Embryonic facial prominence (tissue), 1 donor: ENCODE measurements at regions not wholly inside any gene's neighbourhood (a gene's known extent, or its start where the extent isn't known, plus 50 kb on each side); places are given as distances from the start of the nearest gene placed in this dataset.
A peak's percentile ranks its signal among the peaks of the same experiment; 100 is the strongest.

Experiments used
- DNase-seq: peaks from one replicate; pipeline ENCODE4 v3.0.0-alpha.2; 2016; ENCODE audit errors: extremely low spot score

DNA sequence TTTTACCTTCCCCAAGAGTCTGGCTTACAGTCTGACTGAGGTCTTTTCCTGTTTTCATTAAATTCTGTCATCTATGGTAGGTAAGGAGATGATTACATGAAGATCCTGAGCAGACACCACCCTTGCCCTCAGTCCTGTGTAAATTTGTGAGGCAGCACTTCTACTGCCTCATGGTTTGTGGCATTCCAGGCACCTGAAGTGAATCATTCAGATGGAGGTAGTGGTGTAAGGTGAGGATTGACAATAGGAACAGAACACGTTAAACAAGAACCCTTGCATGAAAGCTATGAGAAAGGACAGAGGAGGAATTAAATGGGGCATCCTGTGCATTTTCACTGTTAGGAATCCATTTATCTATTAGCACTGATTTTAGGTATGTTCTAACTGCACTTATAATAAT, 618.6 kb downstream of the TLL1 start:
- DNase-seq: no peak

DNA sequence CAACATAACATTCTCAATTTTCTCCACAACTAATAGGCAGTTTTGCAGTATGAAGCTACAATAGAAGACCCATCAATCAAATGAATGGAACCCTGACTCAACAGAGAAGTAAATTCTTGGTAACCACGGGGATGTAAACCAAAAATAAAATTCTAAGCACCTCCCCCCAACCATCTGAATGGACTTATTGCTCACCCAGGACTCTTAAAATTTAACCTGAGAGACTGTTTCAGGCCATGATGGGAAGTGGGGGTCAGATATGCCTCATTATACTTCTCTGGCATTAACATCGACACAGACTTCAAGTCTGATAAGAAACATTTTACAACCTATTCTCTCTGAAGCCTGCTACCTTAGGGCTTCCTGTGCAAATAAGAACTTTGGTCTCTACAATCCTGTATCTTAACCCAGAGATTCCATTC, 620.9 kb downstream of the TLL1 start:
- DNase-seq: no peak

DNA sequence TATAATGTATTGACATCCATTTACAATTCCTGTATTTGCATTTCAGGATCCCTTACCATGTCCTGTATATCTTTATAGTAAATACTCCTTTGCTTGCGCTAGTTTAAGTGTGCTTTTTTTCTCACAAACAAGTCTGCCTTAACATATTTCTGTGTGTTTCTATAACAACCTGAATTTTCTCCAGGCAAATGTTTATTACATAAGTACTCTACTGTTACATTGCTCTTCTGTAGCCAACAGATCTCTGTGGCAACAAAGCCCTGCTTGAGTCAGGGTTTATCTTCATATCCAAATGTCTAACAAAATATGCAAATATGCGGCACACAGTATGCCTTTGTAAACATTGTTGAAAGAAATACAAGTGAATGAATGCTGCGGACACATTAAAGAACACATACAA, 625.5 kb downstream of the TLL1 start:
- DNase-seq: peak; percentile 20

DNA sequence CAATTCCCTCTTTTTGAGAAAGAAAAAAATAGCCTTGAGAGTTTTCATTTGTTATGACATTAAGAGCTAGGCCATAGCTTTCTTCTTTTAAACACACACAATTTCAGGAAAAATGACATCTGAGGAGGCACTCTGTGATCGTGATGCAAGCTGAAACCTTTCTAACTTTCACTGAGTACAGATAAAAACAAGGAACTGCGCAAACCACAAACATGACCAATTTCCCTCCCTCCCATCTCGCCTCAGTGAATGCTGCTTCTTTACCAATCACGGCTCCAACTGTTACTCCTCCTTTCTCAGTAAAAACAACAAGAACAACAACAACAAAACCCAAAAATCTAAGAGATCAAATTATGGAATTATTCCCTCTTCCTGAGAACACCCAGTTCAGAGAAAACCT, 626.8 kb downstream of the TLL1 start:
- no peak for DNase-seq

DNA sequence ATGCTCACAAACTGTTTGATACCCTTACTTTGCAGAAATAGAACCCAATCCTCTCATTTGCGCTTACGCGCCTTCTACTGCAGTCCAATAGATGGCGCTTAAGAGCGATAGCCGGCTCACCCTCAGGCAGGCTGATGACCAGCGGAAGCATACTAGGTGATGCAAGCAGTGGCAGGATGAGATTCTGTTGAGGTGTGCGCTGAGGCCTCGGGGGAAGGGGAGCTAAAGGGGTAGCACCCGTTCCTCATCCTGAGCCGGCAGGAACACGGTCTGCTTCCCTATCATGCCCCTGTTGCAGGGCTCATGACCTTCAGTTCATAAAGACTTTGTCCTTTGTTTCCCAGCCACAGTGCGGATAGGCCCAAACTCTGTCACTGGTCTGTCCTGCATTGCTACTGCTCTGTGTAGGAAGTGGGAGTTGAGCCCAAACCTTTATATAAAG, 628.9 kb downstream of the TLL1 start:
- DNase-seq: no peak

DNA sequence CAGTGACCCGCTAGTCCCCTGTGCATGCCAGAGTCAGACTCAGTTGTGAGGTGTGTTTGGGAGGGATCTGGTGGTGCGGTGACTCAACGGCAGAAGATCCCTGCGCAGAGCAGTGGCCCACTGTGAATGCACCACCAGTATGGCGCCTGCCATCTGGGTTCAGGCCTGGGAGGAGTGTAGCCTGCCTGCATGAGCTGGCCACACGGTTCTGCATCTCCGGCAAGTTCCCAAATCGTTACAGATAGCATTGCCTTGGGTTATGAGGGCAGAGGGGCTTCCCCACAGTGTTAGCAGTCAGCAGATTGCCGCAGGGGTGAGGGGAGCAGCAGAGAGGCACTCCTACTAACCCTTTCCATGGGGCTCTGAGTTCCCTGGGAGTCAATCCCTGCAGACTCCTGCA, 629.6 kb downstream of the TLL1 start:
- DNase-seq: no peak

DNA sequence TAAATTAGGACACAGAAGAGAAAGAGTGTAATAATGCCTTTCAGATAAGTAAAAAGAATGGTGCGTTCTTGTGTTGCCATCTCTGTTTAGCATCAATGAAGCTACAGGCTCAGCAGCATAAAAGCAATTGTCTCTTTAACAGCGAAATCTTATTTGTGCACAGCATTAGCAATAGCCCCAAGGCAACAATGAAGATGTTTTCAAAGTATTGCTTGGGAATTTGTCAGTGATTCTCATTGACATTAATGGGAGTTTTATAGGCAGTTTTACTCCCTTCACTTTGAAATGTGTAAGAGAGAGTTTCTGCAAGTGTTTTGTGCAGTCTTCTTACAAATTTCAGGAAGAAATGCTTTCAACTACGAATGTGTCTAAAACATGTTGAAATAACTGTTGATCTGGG, 633.0 kb downstream of the TLL1 start:
- DNase-seq: no peak

DNA sequence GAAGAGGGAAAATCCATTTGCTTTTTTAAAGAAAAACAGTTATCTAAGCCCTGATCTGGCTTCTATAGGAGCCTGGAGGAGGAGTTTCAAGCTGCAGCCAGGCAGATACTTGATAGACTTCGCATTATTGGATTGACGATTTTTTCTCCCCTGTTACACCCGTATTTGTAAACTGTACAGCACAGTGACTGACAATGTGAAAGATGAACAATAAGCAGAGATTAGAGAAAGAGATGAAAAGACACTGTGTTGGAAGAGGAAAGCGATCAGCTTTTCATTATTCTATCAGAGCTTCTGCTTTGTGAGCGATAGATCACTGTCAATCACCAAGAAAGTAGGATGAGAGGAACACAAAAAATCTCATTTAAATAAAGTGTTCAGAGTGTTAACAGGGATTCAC, 639.2 kb downstream of the TLL1 start:
- no peak for DNase-seq

DNA sequence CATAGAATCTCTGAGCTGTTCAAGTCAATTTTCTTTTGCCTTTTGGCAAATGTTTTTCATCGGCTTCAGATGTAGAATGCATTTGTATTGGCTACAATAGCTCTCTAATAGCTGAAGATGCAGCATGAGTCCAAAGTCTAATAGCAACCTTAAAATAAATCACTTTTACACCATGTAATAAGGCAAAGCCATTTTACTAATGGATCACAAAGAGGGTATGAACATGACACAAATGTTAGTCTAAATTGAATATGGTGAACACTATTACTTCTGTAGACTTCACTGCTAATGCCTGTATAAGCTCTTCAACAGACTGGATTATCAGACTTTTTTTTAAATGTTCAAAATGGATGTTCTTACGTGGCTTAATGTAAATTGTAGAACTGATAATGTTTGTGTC, 645.3 kb downstream of the TLL1 start:
- no peak for DNase-seq

DNA sequence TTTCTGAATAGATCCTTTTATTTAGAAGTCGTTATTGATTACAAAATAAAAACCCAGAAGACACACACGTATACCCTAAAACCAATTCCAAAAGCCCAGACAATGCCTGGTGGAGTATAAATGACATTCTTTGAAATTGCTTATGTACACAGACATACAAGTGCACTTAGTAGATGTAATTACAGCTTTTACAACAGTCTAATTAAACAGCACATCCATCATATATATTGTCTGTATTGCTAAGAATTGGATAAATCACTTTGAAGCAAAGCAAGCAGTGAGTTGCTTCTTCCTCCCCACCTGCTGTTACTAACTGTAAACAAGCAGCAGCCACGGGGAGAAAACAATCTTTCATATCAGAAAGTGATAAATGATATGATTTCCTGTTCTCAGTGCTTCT, 645.7 kb downstream of the TLL1 start:
- no peak for DNase-seq

DNA sequence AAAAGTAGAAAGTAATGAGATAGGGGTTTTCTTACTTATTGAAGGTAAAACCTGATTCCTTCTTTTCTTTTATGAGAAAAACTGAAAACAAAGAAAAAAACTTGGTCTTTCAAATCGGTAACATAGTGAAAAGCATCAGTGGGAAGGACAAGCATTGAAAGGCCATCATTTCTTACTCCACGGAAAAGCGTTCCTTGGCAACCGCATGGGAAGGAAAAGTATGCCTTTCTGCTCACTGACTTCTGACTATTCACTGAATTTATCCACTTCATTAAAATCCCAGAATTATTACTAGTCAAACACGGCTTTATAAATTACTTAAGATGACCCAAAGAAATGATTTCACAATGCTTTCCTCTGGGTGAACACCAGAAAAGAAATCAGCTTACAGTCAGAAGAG, 646.7 kb downstream of the TLL1 start:
- DNase-seq: no peak

DNA sequence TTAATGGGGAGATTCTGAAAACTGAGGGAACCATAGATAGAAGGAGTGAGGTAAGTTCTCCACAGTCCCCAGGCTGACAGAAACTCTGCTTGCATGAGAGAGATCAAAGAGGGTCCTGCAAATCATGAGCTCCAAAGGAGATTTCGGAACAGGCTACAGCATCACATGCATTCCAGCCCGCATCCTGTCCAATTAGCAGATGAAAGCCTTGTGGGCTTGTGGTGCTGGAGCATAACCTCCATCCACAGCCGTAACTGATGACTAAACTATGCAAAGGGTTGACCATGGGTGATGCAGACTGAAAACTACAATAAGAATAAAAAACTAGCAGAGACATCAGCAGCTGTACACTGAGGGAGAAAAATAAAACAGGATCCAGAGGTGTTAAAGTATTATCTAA, 654.5 kb downstream of the TLL1 start:
- no peak for DNase-seq

DNA sequence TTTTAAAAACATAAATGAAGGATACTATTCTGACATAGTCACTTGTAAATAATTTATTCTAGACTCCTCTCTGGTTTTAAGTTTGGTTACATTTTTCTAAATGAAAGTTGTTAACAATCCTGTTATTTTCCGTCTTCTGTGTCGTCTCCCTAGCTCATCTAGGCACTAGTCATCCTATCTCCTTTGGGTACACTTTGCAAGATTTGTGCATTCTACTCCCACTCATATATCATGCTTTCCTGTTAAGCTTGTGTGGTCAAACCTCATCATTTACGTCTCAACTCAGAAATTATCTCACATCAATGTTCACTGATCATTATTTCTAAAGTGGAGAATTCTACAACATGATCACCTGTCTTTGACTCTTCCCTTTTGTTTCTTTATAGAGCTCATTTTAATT, 658.7 kb downstream of the TLL1 start:
- DNase-seq: no peak

DNA sequence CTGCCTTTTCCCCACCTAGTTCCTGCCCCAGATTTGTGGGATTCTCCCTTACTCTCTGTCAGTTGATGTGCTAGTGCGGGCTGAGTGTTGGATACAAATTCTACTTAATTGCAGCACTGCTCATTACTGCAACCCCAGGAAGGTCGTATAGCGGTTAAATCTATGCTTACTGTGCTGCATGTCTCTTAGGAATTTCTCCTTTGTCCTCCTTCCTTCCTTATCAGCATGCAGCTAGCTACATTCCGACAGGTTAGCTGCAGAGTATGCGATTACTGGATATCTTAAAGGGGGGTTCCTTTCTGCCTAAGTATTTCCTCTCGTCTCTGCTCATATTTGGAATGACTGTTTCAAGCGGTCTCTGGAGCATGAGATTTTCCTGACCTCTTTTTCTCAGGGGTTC, 662.8 kb downstream of the TLL1 start:
- DNase-seq: no peak

DNA sequence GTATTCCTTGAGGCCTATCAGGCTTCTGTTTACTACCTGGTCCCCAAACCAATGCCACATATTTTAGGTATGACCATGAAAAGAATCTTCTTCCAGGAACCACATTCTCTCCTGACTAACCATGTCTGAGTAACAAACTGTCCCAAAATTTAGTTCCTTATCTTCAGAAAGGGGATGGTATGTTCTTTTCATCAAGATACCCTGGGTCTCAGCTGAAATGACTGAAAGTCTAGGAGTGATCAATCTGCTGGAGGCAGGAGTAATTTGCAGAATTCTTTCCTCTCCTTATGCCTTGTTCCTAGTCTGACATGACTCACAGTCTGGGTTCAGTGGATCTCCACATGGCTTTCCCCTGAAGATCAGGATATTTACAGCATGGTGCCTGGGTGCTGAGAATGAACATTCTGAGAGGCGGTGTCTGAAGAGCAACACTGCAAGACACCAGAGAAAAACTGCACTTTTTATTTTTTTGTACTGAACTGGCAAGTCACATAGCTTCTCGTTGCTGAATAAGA, 665.5 kb downstream of the TLL1 start:
- no peak for DNase-seq

DNA sequence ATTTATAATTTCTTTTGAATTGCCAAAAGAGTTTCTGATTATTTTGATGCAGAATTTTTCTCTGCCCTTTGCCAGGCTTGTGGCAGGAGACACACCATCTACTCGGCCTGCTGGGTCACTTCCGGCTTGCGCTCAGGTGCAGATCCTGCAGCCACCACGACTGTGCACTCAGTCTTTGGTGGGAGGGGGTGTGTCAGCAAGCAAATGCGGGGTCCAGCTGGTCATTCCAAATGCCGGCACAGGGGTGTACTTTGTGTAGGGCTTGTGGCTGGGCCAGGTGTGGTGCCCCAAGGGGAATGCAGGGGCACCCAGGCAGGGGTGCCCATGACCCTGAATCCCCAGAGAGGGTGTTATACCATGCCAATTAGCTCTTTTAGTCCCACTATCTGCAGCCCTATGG, 673.0 kb downstream of the TLL1 start:
- no peak for DNase-seq

DNA sequence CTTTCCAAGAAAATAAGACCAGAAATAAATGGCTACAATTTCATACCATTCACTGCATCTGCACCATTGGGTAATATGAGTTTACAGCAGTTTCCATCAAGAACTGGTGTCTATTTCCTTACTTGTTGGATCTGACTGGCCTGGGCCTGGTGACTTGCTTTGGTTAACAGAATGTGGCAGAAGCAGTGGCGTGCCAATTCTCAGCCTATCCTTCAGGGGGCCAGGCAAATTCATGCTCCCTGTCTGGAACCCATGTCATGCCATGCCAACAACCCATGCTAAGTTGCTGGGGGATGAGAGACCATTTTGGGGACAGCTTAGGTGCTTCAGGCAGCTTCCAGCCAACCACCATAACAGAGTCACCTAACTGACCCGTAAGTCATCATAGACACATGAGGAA, 656.7 kb downstream of the SPOCK3 start:
- no peak for DNase-seq

DNA sequence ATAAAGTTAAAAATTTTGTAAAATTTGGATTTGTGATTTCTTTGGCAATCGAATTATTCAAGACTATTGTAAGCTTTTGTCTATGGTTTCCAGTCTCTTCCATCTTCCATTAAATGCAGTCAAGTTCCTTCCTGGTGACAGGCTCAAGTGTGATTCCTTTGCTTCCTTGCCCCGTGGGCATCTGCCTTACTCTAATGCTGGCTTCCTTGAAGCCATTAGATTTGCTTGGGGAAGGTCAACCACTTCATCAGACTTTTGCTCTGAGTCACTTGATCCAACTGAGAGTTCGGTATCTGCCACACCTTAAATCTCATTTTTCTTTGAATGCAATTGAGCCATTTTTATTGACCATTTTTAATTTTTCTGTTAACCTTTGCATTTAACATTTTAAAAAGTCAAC, 648.8 kb downstream of the SPOCK3 start:
- no peak for DNase-seq

DNA sequence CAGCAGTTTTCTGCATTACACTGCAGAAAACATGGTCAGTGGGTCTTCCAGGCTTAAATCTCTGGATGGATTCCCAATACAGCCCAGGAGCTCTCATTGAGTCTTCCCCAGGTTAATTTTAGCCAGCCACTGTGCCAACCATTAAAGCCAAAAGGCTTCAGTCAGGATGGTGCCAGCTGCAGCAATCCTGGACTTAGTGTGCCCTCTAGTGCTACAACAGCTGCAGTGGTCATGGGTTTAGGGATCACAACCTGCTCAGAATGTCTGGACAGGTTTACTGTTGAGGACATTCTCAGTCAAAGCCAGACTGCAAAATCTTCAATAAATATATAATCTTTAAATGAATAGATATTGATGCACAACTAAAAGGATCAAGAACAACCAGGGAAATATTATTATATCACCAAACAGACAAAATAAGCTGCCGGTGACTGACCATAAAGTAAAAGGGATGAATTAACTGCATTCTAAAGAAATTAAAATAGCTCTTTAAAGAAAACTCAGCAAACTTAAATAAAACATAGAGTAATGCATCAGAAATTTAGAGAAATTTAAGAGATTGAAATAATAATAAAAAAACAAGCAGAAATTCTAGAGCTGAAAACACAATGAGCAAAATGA, 639.9 kb downstream of the SPOCK3 start:
- no peak for DNase-seq

DNA sequence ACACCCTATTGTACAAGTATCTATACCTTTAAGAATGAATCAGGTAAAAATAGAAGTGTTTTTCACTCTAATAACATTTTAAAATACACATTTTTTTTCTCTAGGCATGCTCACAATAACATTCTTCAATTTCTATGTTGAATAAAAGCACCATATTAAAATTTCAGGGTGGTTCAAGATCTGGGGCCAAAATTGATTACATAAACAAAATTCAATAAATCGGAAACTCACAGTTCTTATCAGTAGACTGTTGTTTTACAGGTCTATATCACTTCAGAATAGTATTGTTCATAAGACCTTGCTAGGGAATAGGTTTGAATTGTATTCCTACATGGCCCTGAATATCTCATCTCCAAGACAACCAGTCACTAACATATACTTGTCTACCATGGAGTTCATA, 634.0 kb downstream of the SPOCK3 start:
- no peak for DNase-seq

DNA sequence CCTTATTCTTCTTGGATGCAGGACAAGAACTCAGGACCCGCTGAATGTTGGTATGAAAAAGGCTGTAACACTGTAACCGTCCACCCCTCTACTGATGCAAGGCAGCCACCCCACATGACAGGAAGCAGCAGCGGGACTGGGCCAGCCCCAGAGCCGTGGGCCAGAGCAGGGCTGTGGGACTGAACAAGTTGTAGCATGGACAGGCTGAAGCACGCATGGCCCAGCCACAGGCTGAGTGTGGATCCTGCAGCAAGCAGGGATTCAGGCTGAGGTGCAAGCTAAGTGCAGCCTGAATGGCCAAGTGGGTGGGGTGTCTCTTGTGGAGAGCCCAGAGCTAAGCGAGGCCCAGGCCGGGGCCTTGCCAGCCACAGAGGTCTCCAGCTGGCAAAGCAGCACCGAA, 632.2 kb downstream of the SPOCK3 start:
- DNase-seq: no peak

DNA sequence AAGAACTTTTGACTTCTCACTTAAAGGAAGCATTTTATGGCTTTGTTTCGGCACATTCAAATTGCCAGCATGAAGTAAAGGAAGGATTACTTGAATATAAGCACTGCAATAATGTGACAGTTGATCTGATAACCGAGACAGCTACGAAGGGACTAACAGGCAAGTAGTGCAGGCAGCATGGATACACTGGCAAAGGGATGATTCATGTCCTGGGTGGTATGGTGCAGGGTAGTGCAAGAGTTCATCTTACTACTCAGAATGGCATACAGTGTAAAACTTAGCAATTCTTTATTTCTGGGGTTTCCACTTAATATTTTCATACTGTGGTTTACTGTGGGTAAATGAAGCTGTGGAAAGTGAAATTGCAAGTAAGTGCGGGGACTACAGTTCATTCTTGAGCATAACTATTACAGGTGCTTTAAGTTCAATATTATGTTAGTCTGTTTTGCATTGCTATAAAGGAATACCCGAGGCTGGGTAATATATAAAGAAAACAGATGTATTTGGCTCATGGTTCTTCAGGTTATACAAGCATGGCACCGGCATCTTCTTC, 611.8 kb downstream of the SPOCK3 start:
- no peak for DNase-seq

DNA sequence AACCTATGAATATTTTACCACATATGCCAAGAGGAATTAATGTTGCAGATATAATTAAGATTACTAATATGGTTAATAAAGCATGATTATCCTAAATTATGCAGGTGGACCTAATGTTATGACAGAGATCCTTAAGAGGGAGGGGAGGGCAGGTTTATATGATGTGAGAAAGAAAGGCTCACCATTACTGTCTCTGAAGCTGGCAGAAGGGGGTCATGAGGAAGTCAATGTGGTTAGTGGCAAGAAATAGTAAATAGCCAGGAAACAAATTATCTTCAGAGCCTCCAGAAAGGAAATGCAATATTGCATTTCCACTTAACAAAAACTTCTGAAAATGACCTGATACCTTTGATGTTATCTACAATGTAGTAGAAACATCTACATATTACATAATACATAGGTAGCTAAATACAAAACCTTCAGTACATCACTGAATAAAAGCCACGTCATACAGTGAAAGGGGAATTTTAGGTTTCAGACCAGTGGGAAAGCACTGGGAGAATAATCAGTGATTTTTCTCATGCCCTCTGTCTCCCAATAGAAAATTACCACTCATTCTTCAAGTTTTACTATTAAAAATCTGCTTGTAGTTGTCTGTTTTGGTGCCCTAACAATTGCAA, 609.2 kb downstream of the SPOCK3 start:
- no peak for DNase-seq

DNA sequence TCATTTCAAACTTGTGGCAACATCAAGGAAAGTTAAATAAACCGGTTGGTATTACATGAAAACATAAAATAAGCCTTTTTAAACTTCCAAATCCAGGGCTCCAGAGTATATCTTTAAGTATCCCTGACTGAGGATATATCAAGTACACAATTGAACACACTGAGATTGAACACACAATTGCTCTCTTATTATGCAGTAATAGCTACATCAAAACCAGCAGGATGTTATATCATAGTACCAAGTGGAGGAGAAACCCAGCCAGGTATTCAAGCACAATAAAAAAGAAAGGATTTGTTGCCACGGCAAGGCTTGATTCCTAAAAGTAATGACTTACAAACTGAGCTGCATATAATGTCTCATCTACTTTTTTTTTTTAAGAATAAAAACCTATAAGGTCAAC, 605.8 kb downstream of the SPOCK3 start:
- no peak for DNase-seq
